HepG2 (cell line): ENCODE measurements at regions not wholly inside any gene's neighbourhood (a gene's known extent, or its start where the extent isn't known, plus 50 kb on each side); places are given as distances from the start of the nearest gene placed in this dataset.

ENCODE experiments used
- ATF1 ChIP-seq: IDR thresholded peaks from 2 replicates; pipeline ENCODE4 v1.6.1; 2016; ENCODE audit warnings: mild to moderate bottlenecking, control low read depth
- ATF2 ChIP-seq: sonication (generic); formaldehyde crosslinking; IDR thresholded peaks from 2 replicates; pipeline ENCODE4 v1.4.0; 2020; ENCODE audit warnings: missing genetic modification reagents
- ATF4 ChIP-seq, 2 experiments: fragments of 450-650 bp in 1 of 2; sonication (generic) in 1 of 2; formaldehyde crosslinking; IDR thresholded peaks; 2 replicates each; pipeline versions ENCODE4 v1.5.0 to v1.8.0; 2020 to 2022; ENCODE audit warnings: mild to moderate bottlenecking in 1 of 2, missing genetic modification reagents in 1 of 2
- CHD2 ChIP-seq: IDR thresholded peaks from 2 replicates; pipeline ENCODE4 v1.6.1; 2011; ENCODE audit warnings: low read depth, low read length, improper control_type of control experiment
- CTCF ChIP-seq: sonication (generic); formaldehyde crosslinking; IDR thresholded peaks from 2 replicates; pipeline ENCODE4 v1.5.0; 2020; ENCODE audit warnings: mild to moderate bottlenecking, missing genetic modification reagents, moderate library complexity
- EP300 ChIP-seq, 3 experiments: sonication (generic) in 1 of 3; formaldehyde crosslinking in 1 of 3; IDR thresholded peaks; 2 replicates each; pipeline versions ENCODE4 v1.5.1 to v1.6.1; 2011 to 2020; ENCODE audit warnings: low read depth in 2 of 3, low read length in 2 of 3, borderline replicate concordance in 1 of 3, improper control_type of control experiment in 1 of 3, mild to moderate bottlenecking in 1 of 3, missing genetic modification reagents in 1 of 3, moderate library complexity in 1 of 3
- EZH2 ChIP-seq: conservative IDR thresholded peaks from 2 replicates; pipeline ENCODE4 v1.6.1; 2012; ENCODE audit warnings: mild to moderate bottlenecking, low read depth, low read length, moderate library complexity
- HES4 ChIP-seq: sonication (generic); formaldehyde crosslinking; IDR thresholded peaks from 2 replicates; pipeline ENCODE4 v1.9.0; 2021; ENCODE audit warnings: mild to moderate bottlenecking, missing genetic modification reagents, borderline replicate concordance
- HMGXB4 ChIP-seq, 2 experiments: sonication (generic) in 1 of 2; formaldehyde crosslinking in 1 of 2; IDR thresholded peaks; 2 replicates each; pipeline versions ENCODE4 v1.4.0 to v1.6.1; 2018 to 2020; ENCODE audit warnings: missing genetic modification reagents in 2 of 2, borderline replicate concordance in 1 of 2, low read depth in 1 of 2, mild to moderate bottlenecking in 1 of 2, missing biosample characterization in 1 of 2
- MXD1 ChIP-seq: sonication (generic); formaldehyde crosslinking; IDR thresholded peaks from 2 replicates; pipeline ENCODE4 v1.4.0; 2020; ENCODE audit warnings: mild to moderate bottlenecking, missing genetic modification reagents
- POLR2A ChIP-seq, 2 experiments: IDR thresholded peaks; 2 replicates each; pipeline ENCODE4 v1.6.1; 2011; ENCODE audit warnings: low read depth in 2 of 2, low read length in 2 of 2, mild to moderate bottlenecking in 1 of 2, moderate library complexity in 1 of 2; ENCODE audit not compliant: insufficient read depth in 1 of 2
- POLR2AphosphoS5 ChIP-seq: IDR thresholded peaks from 2 replicates; pipeline ENCODE4 v1.6.1; 2012; ENCODE audit warnings: low read depth, low read length
- ZNF790 ChIP-seq: sonication (generic); formaldehyde crosslinking; IDR thresholded peaks from 2 replicates; pipeline ENCODE4 v1.8.0; 2022; ENCODE audit warnings: missing genetic modification reagents, mild to moderate bottlenecking, borderline replicate concordance

- TF ChIP-seq HES4 (CRISPR knock-in tag) (no peak), POLR2A (IDR thresholded peaks at IDR 0.05; ENCODE audit: insufficient read depth in 1 of 2, low read depth in 2 of 2, low read length in 2 of 2) (no peak), CTCF (CRISPR knock-in tag) (no peak), ATF1 (CRISPR knock-in tag) (no peak), EZH2 (no peak), EP300 (IDR thresholded peaks at IDR 0.05; ENCODE audit: low read depth in 2 of 2, low read length in 2 of 2) (no peak), EP300 (CRISPR knock-in tag; IDR thresholded peaks at IDR 0.05; ENCODE audit: borderline replicate concordance) (no peak), MXD1 (CRISPR knock-in tag) (no peak), HMGXB4 (CRISPR knock-in tag; IDR thresholded peaks at IDR 0.05; ENCODE audit: borderline replicate concordance in 1 of 2, low read depth in 1 of 2) (no peak), ATF2 (CRISPR knock-in tag) (no peak), POLR2AphosphoS5 (no peak), CHD2 (no peak), ATF4 (CRISPR knock-in tag; IDR thresholded peaks at IDR 0.05) (no peak), ZNF790 (CRISPR knock-in tag) (no peak)
Observed at GRCh38 chr11:10629411-10630002, 61.0 kb upstream of the LYVE1 start.
